HAP-1 (cell line): ENCODE measurements at regions not wholly inside any gene's neighbourhood (a gene's known extent, or its start where the extent isn't known, plus 50 kb on each side); places are given as distances from the start of the nearest gene placed in this dataset.

Experiments
- DNase-seq, 2 experiments: peaks; one replicate each; pipeline ENCODE4 v3.0.0-alpha.2; 2016 to 2020; ENCODE audit warnings: low spot score in 2 of 2
- H3K27me3 ChIP-seq: fragments of 250-450 bp; sonication (Bioruptor Pico); 2 replicates; pipeline ENCODE4 v1.5.1; 2020; ENCODE audit warnings: low read depth, mild to moderate bottlenecking, moderate library complexity
- H3K36me3 ChIP-seq: fragments of 250-450 bp; sonication (Bioruptor Pico); replicated peaks from 2 replicates; pipeline ENCODE4 v1.5.1; 2020; ENCODE audit warnings: mild to moderate bottlenecking
- H3K4me1 ChIP-seq: fragments of 250-450 bp; sonication (Bioruptor Pico); 2 replicates; pipeline ENCODE4 v1.5.1; 2020; ENCODE audit warnings: mild to moderate bottlenecking
- H3K4me3 ChIP-seq: fragments of 250-450 bp; sonication (Bioruptor Pico); 2 replicates; pipeline ENCODE4 v1.5.1; 2020; ENCODE audit warnings: mild to moderate bottlenecking, moderate library complexity
- H3K9me3 ChIP-seq: fragments of 250-450 bp; sonication (Bioruptor Pico); 2 replicates; pipeline ENCODE4 v1.5.1; 2020; ENCODE audit warnings: mild to moderate bottlenecking, moderate library complexity
- in situ Hi-C: fragments of 300-500 bp; cut with MboI; formaldehyde crosslinking; loops from 3 replicates; pipeline ENCODE4 v1.14.3; 2020; ENCODE audit warnings: low sequenced_read_pairs, inconsistent platforms, mixed read lengths

DNA sequence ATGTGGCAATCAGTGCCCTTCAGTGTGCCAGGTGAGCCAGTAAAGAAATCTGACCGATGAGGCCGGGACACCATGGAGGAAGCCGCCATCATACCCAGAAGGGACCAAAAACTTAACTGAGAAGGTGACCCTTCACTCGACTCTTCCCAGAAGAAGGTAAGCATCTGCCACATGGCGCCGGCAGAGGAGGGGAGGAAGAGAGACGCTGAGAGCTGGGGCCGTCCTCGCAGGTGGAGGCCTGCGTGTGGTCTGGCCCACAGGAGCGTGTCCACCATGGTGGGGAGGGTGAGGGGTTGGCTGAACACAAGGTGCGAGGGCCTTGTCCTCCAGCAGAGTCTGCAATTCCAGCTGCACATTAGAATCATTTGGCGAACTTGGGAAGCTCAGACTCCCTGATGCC lies 513.1 kb upstream of the RAB6C start:
- no peaks in the 10 kb centered on the region for H3K9me3 ChIP-seq
- H3K27me3 ChIP-seq, result no peaks in the 10 kb centered on the region
- no peaks in the 10 kb centered on the region for H3K36me3 ChIP-seq
- in situ Hi-C loops, result no loop called here
- no peak for DNase-seq
- H3K4me1 ChIP-seq, result no peaks in the 10 kb centered on the region
- no peak overlapping the region for H3K4me3 ChIP-seq

DNA sequence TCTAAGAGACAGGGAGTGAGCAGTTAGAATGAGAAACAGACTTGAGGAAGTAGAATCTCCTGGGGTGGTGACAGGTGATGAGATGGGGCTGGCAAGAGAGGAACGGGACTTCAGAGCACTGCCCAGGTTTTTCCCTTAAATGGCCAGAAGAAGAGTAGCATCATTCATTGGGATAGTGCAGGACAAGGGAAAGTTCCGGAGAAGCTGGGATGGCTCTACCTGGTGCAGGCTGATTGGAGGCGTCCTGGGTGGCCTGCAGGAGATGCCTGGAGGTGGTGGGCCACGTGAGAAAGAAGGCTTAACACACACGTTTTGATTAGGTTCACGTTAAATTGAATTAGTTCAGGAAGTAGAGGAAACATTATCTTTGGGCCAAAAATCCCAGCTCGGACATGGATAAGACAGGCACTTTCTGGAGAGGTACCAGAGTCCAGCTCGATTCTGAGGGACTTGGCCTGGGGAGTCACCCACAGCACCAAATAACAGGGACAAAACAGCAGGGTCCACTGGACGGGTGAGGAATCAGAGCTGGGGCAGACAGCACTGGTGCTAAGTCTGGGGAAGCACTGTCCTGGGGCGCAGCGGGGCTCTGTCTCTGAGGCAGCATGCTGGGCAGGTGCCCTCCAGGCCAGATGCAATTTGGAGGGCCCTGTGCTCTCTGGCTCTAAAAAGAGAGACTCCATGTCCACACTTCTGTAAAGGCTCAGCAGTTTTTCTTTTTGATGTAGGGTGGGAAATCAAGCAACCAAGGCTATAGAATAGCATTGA lies 512.3 kb upstream of the RAB6C start:
- Histone ChIP-seq H3K4me1 (no peaks in the 10 kb centered on the region), H3K36me3 (no peaks in the 10 kb centered on the region), H3K27me3 (no peaks in the 10 kb centered on the region), H3K4me3 (no peak overlapping the region), H3K9me3 (no peaks in the 10 kb centered on the region)
- in situ Hi-C loops, result no loop called here
- no peak for DNase-seq

GRCh38 chr2:129467941-129468340 lies 511.5 kb upstream of the RAB6C start:
- Histone ChIP-seq H3K4me1 (no peaks in the 10 kb centered on the region), H3K9me3 (no peaks in the 10 kb centered on the region), H3K4me3 (no peak overlapping the region), H3K36me3 (no peaks in the 10 kb centered on the region), H3K27me3 (no peaks in the 10 kb centered on the region)
- in situ Hi-C loops, result no loop called here
- DNase-seq, result no peak

- no peak for DNase-seq
- H3K27me3 ChIP-seq, result no peaks in the 10 kb centered on the region
- H3K4me1 ChIP-seq, result no peaks in the 10 kb centered on the region
- no peaks in the 10 kb centered on the region for H3K9me3 ChIP-seq
- no peaks in the 10 kb centered on the region for H3K36me3 ChIP-seq
- in situ Hi-C loops, result no loop called here
- H3K4me3 ChIP-seq, result no peak overlapping the region
These were observed 510.6 kb upstream of the RAB6C start for GRCh38 chr2:129468879-129469278.

DNA sequence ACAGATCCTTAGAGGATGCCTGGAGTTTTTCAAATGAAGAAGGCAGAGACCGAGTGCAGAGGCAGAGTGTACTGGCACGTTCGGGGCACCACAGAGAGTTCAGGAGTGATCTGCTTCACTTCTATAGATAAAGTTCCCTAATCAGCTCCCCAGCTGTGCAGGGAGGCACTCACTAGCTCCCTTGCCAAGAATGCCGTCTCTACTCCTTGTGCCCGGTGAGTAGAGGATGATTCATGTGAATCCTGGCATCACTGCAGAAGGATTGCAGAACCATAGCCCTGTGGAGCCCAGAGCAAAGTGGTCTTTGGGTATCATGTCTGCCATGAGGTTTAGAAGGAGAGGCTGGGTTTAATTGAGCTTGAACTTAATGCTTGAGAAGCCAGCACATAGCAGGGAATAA lies 510.1 kb upstream of the RAB6C start:
- Histone ChIP-seq H3K9me3 (no peaks in the 10 kb centered on the region), H3K36me3 (no peaks in the 10 kb centered on the region), H3K4me1 (no peaks in the 10 kb centered on the region), H3K4me3 (no peak overlapping the region), H3K27me3 (no peaks in the 10 kb centered on the region)
- in situ Hi-C loops, result no loop called here
- DNase-seq, result no peak

DNA sequence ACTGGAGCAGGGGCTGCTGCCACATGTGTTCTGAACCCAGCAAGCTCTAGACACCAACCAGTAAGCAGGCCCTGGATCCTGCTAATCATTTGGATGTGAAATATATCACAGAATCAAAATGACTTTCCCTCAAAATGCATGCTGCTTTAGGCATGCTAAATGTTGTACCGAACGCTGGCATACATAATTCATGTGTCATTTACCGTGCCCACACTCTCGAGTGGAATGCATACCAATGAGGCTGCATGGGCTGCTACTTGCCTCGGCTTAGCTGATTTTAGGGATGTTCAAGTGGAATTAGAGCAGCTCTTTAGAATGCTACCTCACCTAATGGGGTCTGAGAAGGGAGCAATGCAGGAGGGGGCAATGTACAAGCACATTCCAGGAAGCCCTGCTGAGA lies 509.6 kb upstream of the RAB6C start:
- in situ Hi-C loops, result no loop called here
- Histone ChIP-seq H3K9me3 (no peaks in the 10 kb centered on the region), H3K4me1 (no peaks in the 10 kb centered on the region), H3K36me3 (no peaks in the 10 kb centered on the region), H3K4me3 (no peak overlapping the region), H3K27me3 (no peaks in the 10 kb centered on the region)
- DNase-seq, result no peak

DNA sequence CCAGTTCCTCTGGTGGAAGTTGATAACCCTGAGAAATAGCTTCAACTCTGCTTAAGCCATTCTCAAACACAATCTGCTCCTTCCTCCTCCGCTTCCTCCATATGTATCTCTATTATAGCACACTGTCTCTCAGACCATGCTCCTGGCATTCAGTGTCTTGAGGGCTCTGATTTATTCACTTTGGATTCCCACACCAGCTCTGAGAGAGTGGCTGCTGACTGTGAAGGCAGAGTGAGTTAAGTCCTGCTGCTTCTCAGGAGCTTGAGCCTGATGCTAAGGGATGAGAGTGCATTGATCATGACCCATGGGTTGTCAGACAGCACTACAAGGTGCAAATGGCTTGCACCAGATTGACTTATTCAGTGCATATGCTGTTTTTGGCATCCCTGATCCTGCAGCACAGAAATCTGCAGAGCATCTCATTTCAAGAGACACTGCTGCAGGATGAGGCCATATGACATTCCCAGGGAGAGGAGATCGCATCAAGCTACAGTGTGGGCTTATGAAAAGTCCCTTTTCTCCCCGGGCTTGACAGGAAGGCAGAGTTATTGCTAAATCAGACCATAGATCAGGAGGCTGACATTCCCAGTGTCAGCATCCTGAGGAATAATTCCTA lies 500.5 kb upstream of the RAB6C start:
- Histone ChIP-seq H3K4me1 (no peaks in the 10 kb centered on the region), H3K9me3 (no peaks in the 10 kb centered on the region), H3K4me3 (no peak overlapping the region), H3K27me3 (no peaks in the 10 kb centered on the region), H3K36me3 (no peaks in the 10 kb centered on the region)
- in situ Hi-C loops, result no loop called here
- no peak for DNase-seq

GRCh38 chr2:129479892-129480291 lies 499.6 kb upstream of the RAB6C start:
- DNase-seq, result no peak
- in situ Hi-C loops, result no loop called here
- no peaks in the 10 kb centered on the region for H3K4me1 ChIP-seq
- H3K27me3 ChIP-seq, result no peaks in the 10 kb centered on the region
- no peaks in the 10 kb centered on the region for H3K36me3 ChIP-seq
- no peaks in the 10 kb centered on the region for H3K9me3 ChIP-seq
- no peak overlapping the region for H3K4me3 ChIP-seq

- Histone ChIP-seq H3K4me1 (no peaks in the 10 kb centered on the region), H3K27me3 (no peaks in the 10 kb centered on the region), H3K9me3 (no peaks in the 10 kb centered on the region), H3K36me3 (no peaks in the 10 kb centered on the region), H3K4me3 (no peak overlapping the region)
- no peak for DNase-seq
- in situ Hi-C loops, result no loop called here
These were observed 498.7 kb upstream of the RAB6C start for GRCh38 chr2:129480790-129481189.

GRCh38 chr2:129481306-129482219 lies 497.9 kb upstream of the RAB6C start:
- H3K36me3 ChIP-seq, result no peaks in the 10 kb centered on the region
- in situ Hi-C loops, result no loop called here
- no peaks in the 10 kb centered on the region for H3K4me1 ChIP-seq
- no peaks in the 10 kb centered on the region for H3K27me3 ChIP-seq
- H3K4me3 ChIP-seq, result no peak overlapping the region
- no peaks in the 10 kb centered on the region for H3K9me3 ChIP-seq
- no peak for DNase-seq

GRCh38 chr2:129482626-129483025 lies 496.8 kb upstream of the RAB6C start:
- Histone ChIP-seq H3K36me3 (no peaks in the 10 kb centered on the region), H3K9me3 (no peaks in the 10 kb centered on the region), H3K4me1 (no peaks in the 10 kb centered on the region), H3K4me3 (no peak overlapping the region), H3K27me3 (no peaks in the 10 kb centered on the region)
- no peak for DNase-seq
- in situ Hi-C loops, result no loop called here

- in situ Hi-C loops, result no loop called here
- H3K4me3 ChIP-seq, result no peak overlapping the region
These were observed 496.1 kb upstream of the RAB6C start for GRCh38 chr2:129483366-129483765.

DNA sequence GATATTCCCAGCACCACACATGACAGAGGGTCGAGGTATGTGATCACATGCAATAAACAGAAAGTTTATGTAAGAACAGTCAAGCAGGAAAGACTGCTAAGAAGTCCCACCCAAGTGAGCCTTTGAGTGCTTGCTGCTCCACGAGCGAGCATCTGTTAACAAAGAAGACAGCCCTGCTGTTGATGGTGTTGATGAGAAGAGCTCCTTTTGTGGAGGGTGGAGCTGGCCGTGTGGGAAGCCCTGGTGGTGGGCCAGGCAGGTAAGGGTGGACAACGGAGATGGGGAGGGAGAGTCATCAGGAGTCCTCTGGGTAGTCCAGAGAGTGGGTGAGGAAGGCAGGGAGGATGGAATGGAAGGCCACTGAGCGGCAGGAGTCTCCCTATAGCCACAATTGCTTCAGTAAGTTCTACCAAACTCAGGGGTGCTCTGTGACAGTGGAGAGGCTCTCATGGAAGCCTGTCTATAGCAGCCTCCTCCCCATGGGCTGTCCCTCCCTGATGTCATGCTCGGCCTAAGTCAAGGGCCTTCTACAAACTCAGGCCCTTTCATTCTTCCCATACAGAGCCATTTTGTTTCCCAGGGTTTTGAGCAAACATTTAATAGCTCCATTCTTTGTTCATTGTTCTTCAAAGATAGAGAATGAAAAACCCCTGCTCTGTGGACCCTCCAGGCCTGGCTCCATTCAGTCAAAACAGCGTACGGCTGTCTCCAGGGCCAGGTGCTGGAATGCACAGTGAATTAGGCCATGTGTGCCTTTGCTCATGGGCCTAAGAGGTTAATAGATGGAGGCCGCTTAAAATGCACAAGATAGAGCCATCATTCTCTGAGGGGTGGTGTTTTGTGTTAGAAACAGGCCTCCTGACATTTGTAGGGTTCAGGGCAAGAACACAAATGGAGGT lies 494.2 kb upstream of the RAB6C start:
- no peak for DNase-seq
- H3K4me1 ChIP-seq, result no peaks in the 10 kb centered on the region
- no peak overlapping the region for H3K4me3 ChIP-seq
- no peaks in the 10 kb centered on the region for H3K27me3 ChIP-seq
- no peaks in the 10 kb centered on the region for H3K9me3 ChIP-seq
- no peaks in the 10 kb centered on the region for H3K36me3 ChIP-seq
- in situ Hi-C loops, result no loop called here

More at GRCh38 chr2:129483366-129483765, 496.1 kb upstream of the RAB6C start:
- Histone ChIP-seq H3K9me3 (no peaks in the 10 kb centered on the region), H3K27me3 (no peaks in the 10 kb centered on the region), H3K36me3 (no peaks in the 10 kb centered on the region), H3K4me1 (no peaks in the 10 kb centered on the region)
- DNase-seq, result no peak
